AG20443 (cell line): ENCODE measurements at regions not wholly inside any gene's neighbourhood (a gene's known extent, or its start where the extent isn't known, plus 50 kb on each side); places are given as distances from the start of the nearest gene placed in this dataset.

ENCODE experiments used
- DNase-seq: peaks from one replicate; pipeline ENCODE4 v3.0.0; 2012; ENCODE audit warnings: low spot score, mixed read lengths

DNA sequence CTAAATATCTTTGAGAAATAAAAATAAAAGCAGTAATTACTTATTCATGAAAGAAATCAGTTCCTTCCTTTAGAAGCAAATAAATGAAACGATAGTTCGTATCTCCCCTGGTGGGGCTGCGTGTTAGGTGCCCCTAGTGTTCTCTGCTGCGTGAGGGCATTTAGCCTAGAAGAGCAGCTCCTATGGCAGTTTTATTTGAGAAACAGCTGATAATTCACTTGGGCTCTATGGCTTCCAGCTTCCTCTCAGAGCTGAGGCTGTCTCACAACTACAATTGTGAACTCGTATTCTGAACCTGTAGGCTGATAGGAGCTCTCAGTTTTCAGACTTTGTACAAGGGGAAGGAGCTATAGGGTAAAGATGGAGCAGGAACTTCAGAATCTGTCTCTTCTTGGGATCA, 540.0 kb upstream of the MAP3K7 start:
- no peak for DNase-seq

DNA sequence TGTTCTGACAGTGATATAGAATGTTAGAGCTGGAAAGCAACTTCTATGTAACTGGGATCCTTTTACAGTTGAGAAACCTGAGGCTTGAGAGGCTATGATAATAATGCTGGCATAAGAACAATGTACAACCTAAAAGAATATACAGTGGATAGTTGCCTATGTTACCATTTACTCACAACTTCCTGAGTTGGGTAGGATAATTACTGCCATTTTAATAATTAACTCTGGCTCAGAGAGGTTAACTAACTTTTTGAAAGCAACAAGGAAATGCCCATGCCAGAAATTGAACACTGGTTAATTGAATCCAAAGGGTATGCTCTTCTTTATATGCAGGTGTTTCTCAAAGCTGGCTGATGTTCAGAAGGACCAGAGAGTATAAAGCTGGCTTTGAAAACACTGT, 530.7 kb upstream of the MAP3K7 start:
- no peak for DNase-seq

DNA sequence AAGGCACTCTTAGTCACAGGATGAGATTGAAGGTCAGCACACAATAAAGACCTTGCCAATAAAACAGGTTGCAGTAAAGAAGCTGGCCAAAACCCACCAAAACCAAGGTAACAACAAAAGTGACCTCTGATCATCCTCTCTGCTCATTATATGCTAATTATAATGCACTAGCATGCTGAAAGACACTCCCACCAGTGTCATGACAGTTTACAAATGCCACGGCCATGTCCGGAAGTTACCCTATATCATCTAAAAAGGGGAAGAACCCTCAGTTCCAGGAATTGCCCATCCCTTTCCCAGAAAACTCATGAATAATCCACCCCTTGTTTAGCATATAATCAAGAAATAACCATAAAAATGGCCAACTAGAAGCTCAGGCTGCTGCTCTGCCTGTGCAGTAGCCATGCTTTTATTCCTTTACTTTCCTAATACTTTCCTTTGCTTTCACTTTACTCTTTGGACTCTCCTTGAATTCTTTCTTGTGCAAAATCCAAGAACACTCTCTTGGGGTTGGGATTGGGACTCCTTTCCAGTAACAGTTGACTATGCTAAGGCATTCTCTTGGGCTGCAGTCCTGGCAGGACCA, 527.3 kb upstream of the MAP3K7 start:
- DNase-seq = no peak

DNA sequence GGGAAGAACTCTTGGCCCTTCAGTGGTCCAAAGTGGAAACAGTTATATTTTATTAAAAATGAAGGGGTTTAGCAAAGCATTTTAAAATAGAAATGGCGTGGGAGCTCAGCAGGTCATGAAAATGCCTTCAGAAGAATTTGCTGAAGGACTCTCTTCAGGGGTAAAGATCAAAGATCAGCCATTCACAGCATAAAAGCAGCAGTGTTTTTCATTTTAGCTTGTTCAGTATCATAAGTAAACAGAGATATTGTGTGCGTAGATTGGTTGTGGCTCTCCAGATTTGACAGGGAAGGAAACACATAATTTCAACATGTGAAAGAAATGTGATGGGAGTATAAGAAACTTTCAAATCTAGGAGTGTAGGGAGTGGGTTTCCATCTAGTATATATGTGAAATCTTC, 519.2 kb upstream of the MAP3K7 start:
- DNase-seq = no peak

DNA sequence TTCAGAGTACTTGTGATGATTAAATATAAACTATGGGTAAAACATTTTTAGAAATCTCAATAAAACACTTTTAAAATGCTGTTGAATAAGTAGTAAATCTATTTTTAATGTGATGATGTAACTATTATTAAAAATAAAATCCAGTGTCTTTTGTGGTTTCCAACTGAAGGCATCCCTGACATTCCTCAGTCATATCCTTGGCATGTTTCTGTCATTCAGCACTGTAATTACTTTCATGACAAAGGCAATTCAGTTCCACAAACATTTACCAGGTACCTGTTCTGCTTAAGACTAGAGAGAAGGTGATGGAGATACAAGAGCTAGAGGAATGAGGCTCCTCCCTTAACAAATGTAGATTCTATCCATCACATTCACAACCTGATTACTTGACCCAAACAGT, 518.7 kb upstream of the MAP3K7 start:
- no peak for DNase-seq

DNA sequence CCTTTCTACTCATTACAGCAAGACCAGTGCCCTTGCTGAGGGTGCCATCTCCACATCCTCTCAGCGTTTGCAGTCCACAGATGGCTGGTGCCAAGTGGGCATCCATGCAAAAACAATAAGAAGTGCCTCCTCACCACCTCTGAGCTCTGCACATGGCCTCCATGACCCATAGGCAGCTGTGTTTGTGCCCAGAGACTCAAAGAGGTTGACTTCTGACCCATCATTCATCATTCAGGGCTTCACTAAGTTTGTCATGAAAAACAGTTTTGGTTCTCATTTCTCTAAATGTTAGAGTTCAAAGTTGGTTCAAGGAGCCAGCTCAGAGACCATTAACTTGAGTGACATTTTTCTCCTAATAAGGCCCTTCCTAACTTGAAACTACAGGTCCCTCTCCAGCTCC, 512.6 kb upstream of the MAP3K7 start:
- DNase-seq = no peak

DNA sequence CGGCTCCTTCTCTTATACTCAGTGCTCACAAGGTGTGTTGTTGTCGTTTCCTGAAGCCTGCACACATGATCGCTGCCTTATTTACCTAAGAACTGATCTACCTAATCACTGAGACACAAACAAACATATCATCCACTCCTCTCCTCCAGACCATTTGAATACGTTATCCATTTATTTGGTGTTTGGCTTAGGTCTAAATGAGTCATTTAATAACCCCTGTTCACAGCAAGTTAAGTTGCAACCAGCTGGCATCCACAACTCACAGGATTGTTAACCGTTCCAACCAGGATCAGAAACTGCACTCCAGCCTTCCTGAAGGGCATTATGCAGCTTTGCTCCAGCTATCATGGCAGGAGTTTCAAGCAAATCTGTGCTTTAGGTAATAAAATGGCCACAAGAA, 511.1 kb upstream of the MAP3K7 start:
- DNase-seq = no peak

DNA sequence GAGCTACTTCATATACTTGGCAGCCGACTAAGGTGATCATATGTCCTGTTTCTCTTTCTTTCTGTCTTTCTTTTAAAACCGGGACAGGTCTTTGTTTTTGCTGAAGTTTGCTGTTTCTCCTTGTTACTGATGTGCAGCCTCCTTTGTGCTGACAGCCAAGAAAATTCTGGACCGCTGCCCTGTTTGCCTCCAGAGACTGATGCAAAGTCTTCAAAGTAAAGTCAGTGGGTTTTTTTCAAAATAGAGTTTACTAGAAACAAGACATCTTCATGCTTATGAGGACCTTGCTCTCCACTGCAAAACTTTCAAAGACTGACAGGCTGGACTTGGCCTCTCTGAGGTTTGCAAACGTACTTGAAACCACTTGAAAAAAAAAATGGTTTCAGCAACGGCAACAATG, 510.5 kb upstream of the MAP3K7 start:
- DNase-seq = no peak

DNA sequence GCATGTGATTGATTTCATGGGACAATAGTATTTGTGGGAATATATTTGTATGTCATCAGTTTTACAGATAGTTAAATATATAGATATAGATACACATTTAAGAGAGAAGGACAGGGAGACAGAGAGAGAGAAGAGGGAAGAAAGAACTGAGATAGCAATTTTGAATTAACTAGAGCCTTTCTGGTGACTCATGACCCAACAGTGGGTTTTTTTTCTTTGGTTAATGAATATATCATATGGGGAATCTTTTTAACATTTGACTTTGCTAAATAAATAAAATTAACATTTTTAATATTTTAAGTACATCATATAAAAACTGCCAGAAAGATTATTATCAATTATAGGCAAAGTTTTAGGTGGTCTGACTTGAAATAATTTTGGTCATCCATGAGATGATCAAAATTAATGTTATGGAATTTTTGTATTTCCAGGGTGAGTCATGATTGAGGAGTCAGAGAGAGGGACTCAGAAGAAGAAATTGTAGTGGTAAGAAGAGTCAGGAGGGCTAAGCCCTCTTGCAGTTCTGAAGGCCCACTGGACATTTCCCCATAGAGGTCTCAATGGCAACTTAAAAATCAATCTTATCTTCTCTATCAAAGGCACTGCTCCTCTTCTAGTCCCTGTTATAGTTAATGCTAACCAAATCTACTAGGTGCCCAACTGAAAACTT, 508.1 kb upstream of the MAP3K7 start:
- no peak for DNase-seq

DNA sequence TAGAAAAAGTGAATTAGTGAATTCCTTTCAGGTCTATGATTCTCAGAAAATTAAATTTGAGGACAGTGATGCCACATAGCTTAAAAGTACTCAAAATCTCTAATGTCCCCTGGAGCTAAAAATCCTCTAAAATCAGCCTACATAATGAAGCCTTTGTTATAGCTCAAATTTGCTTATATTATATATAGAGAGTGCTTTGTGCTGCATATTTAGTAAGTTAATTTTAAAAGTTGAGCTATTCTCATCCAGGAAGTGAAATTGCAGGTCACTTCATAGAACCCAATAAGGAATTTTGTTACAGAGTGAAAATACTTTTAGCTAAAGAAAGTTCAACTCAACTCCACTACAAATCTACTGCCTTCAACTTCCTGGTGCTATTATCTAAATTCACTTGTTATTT, 507.5 kb upstream of the MAP3K7 start:
- DNase-seq = no peak

DNA sequence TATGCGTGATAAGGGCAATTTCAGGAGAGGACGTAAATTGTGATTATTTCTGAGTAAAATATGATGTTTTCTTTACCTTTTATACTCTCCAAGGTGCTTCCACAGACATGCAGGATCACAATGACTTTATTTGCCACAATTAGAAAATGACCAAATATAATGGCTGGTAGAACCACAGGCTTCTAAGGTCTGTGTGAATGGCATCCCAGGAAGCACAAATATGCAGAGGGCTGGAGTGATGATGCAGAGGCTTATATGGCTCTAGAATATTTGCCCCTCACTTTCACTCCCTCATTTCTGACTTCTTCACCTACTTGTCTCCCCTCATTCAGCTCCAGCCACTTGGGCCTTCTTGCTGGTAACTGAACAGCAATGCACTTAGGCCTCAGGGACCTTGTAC, 502.1 kb upstream of the MAP3K7 start:
- no peak for DNase-seq

DNA sequence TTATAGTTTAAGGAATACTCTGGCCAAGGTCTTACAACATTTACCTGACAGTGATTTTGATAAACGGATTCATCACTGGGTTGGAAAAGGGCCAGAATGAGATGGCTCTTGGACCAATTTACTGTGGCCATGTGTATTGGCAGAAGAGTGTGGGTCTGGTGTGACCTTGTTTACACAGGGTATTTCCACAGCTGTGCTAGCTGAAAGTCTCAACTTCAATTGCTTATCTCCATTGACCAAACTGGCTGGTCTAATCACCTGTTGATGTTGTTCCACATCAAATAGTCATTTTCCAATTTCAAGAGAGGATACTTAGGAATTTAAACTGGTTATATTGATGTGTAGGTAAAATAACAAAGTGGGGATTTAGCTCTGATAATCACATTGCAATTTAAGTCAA, 501.6 kb upstream of the MAP3K7 start:
- DNase-seq = no peak

DNA sequence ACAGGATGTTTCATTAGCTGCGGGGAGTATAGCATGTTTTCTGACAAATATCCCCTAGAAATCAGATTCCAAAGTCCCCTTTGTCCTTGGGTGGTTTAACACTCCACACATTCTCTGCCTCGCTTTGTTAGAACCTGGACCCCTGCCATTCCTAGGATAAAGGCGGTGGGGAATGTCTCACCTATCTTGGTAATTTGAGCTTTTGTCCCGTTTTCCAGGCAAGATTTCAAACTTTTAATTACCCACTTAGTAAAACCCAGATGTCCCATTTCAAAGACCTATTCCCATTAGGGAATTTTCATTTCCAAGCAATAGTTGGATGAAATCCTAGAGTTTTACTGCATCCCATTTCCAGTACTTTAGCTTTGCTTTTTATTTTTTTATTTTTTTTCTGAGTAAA, 501.0 kb upstream of the MAP3K7 start:
- DNase-seq = no peak

DNA sequence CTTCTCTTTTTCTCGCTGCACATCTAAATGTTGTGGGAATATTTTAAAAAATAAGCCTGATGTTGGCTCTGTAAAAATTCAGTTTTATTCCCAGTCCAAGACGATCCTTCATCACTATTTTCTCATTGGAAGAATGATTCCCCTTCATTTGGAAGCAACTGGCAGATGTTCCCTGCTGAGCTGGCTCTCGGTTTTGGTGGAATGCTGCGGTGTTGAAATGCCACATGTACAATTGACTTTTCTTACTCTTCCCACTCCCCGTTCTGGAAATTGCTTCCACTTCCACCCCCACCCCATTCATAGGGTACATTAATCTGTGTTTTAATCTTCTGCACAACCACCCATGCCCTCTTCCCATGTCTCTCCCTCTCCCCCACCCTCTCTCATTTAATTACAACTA, 496.3 kb upstream of the MAP3K7 start:
- peak; percentile 32 for DNase-seq

DNA sequence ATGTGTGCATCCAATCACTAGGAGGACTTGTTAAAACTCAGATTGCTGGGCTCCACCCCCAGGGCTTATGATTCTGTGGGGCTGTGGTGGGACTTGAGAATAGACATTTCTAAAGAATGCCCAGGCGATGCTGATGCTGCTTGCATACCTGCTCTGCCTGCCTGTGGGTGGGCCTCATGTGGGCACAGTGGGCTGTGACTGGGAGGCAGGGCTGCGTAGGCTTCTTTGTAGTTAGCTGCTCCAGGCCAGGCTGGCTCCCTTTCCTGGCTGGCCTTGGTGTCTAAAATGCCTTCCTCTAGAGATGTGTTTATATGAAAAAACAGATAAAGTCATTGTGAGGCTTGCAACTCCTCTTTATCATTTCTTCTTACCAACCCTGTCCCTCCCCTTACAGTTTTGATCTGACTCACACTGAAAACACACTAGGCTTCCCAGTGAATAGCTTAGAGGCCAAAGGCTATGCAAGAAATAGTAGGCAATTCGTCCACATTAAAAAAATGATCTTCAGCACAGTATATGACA, 495.5 kb upstream of the MAP3K7 start:
- no peak for DNase-seq

DNA sequence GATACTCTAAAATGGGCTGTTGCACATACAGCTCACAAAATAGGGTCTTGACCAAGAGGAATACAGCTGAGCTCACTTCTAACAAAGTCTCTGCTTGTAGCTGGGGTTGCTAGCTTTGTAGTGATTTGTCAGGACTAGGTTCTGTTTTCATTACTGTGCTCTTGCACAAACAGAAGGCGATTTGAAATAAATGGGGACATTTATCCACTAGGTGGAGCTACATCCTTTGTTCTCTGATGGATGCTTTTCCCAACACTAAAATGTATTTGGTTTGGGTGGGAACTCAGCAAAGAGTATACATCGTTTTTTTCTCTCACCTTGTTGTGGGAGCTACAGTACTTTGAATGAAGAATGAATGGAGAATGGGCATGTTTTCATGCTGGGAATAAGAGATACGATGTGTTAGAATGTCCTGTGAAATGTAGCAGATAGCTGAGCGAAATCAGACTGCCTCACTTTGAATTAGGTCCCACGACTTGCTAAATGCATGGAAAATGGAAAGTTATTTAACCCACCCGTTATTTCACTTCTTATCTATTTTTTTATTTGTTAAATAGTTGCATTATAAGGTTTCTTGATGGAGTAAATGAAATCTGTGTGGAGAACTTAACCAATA, 494.7 kb upstream of the MAP3K7 start:
- peak; percentile 53 for DNase-seq

DNA sequence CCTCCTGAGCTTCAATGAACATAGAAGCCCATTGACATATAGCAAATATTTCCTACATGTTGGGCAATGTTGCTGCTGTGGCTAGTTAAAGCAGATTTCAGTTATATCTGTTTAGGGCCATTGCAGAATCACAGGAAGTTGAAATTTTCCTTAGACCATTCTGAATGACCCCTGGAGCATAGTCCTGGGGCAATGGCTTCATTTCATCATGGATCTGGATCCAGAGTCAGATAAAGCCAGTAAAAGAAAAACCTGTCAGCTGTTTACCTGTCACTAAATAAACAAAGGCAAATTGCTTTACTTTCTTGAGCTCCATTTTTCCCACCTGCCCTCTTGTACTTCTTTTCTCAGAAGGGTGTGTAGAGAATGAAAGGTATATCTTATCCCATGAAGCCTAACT, 494.0 kb upstream of the MAP3K7 start:
- no peak for DNase-seq

DNA sequence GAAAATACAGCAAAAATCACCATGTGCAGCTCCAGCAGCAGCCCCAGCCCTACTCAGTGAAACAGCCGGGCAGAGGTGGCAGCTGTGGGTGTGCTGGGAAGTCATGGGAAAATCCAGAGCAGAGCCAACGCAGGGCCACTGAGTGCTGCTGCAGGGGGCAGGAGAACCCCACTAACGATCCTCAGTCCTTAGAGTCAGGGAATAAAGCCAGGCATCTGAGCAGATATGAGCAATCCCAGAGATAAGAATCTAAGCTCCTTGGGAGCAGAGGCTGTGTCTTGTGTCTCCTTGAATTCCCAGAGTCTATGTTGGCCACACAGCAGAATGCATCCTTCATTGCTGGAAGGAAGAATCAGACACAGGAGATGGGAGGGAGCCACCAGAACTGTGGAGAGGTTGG, 493.1 kb upstream of the MAP3K7 start:
- DNase-seq = no peak

DNA sequence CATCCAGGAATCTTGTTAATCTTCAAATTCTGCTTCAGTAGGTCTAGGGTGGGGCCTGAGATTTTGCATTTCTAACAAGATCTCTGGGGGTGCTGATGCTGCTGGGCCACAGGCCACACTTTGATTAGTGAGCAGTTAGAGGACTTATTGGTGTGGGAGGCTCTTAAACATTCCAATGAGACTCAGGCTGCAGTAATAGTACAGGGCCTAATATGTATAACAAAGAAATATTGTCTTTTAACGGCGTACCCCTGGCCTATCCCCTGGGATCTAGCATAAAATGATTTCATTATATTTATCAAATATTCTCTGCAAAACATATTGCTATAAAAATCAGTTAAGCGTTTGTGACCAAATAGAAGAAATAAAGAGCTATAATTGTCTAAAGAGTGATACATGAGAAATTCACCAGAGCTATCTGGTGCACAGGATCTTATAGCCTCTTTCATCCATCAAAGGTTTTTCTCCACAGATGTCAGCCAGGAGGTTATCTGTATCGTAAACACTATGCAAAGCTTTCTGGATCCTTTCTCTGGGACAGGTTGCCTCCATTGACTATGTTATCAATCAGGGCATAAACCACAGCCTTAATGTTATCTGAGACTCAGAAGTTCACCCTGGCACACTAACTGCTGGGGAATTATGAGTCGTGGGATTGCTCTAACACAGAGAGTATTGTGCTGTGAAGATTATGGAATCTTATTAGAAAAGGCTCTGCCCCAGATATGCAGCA, 488.5 kb upstream of the MAP3K7 start:
- no peak for DNase-seq

DNA sequence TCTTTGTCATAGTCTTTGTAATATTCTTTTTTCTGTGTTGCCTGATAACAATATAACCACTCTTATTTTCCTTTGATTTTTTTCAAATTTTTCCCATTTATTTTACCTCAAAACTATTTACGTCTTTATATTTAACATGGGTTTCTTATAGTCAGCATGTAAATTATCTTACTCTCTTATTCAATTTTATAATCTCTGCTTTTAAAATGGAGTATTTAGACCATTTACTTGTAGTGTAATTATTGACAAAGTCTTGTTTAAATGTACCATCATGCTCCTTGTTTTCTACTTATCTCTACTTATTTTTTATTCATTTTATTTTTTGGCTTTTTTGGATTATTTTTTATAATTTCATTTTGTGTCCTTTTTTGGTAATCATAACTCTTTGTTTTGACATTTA, 476.5 kb upstream of the MAP3K7 start:
- no peak for DNase-seq

DNA sequence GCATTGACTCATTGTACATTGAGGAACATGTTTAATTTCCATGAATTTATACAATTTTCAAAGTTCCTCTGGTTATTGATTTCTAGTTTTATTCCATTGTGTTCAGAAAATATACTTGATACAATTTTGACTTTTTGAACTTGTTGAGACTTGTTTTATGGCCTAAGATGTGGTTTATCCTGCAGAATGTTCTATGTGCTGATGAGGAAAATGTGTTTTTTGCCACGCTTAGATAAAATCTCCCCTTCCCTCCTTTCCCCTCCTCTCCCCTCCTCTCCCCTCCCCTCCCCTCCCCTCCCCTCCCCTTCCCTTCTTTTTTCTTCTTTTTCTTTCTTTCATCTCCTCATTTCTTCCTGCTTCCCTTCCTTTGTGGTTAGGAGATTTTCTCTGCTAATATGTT, 470.8 kb upstream of the MAP3K7 start:
- no peak for DNase-seq

DNA sequence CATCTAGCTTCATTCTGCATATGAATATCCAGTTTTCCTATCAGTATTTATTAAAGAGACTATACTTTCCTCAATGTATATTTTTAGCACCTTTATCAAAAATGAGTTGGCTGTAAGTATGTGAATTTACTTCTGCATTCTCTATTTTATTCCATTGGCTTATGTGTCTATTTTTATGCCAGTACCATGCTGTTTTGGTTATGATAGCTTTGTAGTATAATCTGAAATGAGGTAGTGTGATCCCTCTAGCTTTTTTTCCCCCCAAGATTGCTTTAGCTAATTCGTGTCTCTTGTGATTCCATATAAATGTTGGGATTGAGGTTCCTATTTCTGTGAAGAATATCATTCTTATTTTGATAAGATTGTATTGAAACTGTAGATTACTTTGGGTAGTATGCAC, 469.1 kb upstream of the MAP3K7 start:
- no peak for DNase-seq
